Caco-2 (cell line): ENCODE measurements at regions not wholly inside any gene's neighbourhood (a gene's known extent, or its start where the extent isn't known, plus 50 kb on each side); places are given as distances from the start of the nearest gene placed in this dataset.

Experiments
- BruUV-seq: library from RNA; stranded (reverse); fragments of 400-500 nt; replicated peaks from 2 replicates; lab custom pipeline; 2021; lab: Mats Ljungman, UMichigan
- CTCF ChIA-PET: fragments of 300-600 bp; sonication (Branson Sonifier 250); formaldehyde crosslinking; loops from one replicate; lab custom pipeline; 2022; ENCODE audit warnings: antibody characterized with exemption; lab: Charles Lee
- POLR2A ChIA-PET: fragments of 300-600 bp; sonication (Branson Sonifier 250); formaldehyde crosslinking; loops from one replicate; lab custom pipeline; 2022; ENCODE audit warnings: antibody characterized with exemption; lab: Charles Lee
- DNase-seq, 2 experiments: peaks; one replicate each; pipeline versions ENCODE4 v3.0.0 to v3.0.0-alpha.2; 2020 to 2022
- H3K27me3 ChIP-seq: replicated peaks from 2 replicates; pipeline ENCODE4 v1.6.0; 2011; ENCODE audit warnings: low read length; ENCODE audit not compliant: control insufficient read depth, insufficient read depth
- H3K36me3 ChIP-seq: 2 replicates; pipeline ENCODE4 v1.5.1; 2011; ENCODE audit warnings: low read length; ENCODE audit not compliant: control insufficient read depth, insufficient read depth
- H3K4me1 ChIP-seq: fragments of 250-450 bp; sonication (Bioruptor Pico); 2 replicates; pipeline ENCODE4 v1.5.1; 2020; ENCODE audit warnings: mild to moderate bottlenecking
- H3K4me3 ChIP-seq: 2 replicates; pipeline ENCODE4 v1.5.1; 2011; ENCODE audit warnings: low read depth, mild to moderate bottlenecking, control low read depth, low read length
- H3K9me3 ChIP-seq: fragments of 250-450 bp; sonication (Bioruptor Pico); 2 replicates; pipeline ENCODE4 v1.5.1; 2020; ENCODE audit warnings: mild to moderate bottlenecking, moderate library complexity
- H3K27ac Mint-ChIP-seq: one replicate; pipeline ENCODE4 v1.8.0; 2022; ENCODE audit warnings: mixed read lengths; ENCODE audit not compliant: unreplicated experiment
- H3K27me3 Mint-ChIP-seq: one replicate; pipeline ENCODE4 v1.8.0; 2022; ENCODE audit warnings: mixed read lengths; ENCODE audit not compliant: insufficient read depth, unreplicated experiment
- H3K36me3 Mint-ChIP-seq: one replicate; pipeline ENCODE4 v1.8.0; 2022; ENCODE audit warnings: mild to moderate bottlenecking, mixed read lengths; ENCODE audit not compliant: insufficient read depth, unreplicated experiment
- H3K4me1 Mint-ChIP-seq: one replicate; pipeline ENCODE4 v1.8.0; 2022; ENCODE audit warnings: low read depth, mixed read lengths; ENCODE audit not compliant: unreplicated experiment
- H3K4me3 Mint-ChIP-seq: one replicate; pipeline ENCODE4 v1.8.0; 2022; ENCODE audit warnings: mild to moderate bottlenecking, moderate library complexity, mixed read lengths; ENCODE audit not compliant: unreplicated experiment
- H3K9me3 Mint-ChIP-seq: one replicate; pipeline ENCODE4 v1.8.0; 2022; ENCODE audit warnings: mixed read lengths; ENCODE audit not compliant: unreplicated experiment
- CTCF ChIP-seq, 2 experiments: fragments of 200-600 bp in 1 of 2; IDR thresholded peaks; 1 replicate in 1 of 2; 2 replicates in 1 of 2; pipeline versions ENCODE4 v1.5.1 to v1.8.0; 2011 to 2022; ENCODE audit warnings: antibody characterized with exemption in 1 of 2, control low read depth in 1 of 2, inconsistent platforms in 1 of 2, low read depth in 1 of 2, low read length in 1 of 2, mild to moderate bottlenecking in 1 of 2, moderate library complexity in 1 of 2; ENCODE audit not compliant: insufficient read depth in 1 of 2, severe bottlenecking in 1 of 2, unreplicated experiment in 1 of 2
- intact Hi-C: fragments of 100-400 bp; cut with micrococcal nuclease; formaldehyde crosslinking; loops from one replicate; pipeline ENCODE4 v1.10.0; 2022; ENCODE audit not compliant: unreplicated experiment

- no TSS peak for BruUV-seq
- TF ChIP-seq CTCF (IDR thresholded peaks at IDR 0.05; ENCODE audit: insufficient read depth in 1 of 2, low read depth in 1 of 2, low read length in 1 of 2, severe bottlenecking in 1 of 2, unreplicated experiment in 1 of 2): no peak
- no peaks in the 10 kb centered on the region for H3K27me3 ChIP-seq
- Mint-ChIP-seq H3K9me3 (no peaks in the 10 kb centered on the region), H3K27ac (no peak overlapping the region), H3K4me1 (no peaks in the 10 kb centered on the region), H3K4me3 (no peak overlapping the region), H3K36me3 (no peaks in the 10 kb centered on the region), H3K27me3 (no peaks in the 10 kb centered on the region)
- intact Hi-C loops: no loop called here
- no peak for DNase-seq
- H3K4me1 ChIP-seq: no peaks in the 10 kb centered on the region
- CTCF ChIA-PET: no interaction called here
- no peak overlapping the region for H3K4me3 ChIP-seq
- no peaks in the 10 kb centered on the region for H3K36me3 ChIP-seq
- POLR2A ChIA-PET: no interaction called here
- H3K9me3 ChIP-seq: no peaks in the 10 kb centered on the region
These were observed 780.0 kb downstream of the DACH1 start for GRCh38 chr13:71087006-71087405.

GRCh38 chr13:71082631-71083030, 784.4 kb downstream of the DACH1 start:
- no peaks in the 10 kb centered on the region for H3K4me1 Mint-ChIP-seq
- no peak for DNase-seq
- no peak overlapping the region for H3K4me3 ChIP-seq
- H3K27me3 ChIP-seq: no peaks in the 10 kb centered on the region
- H3K27me3 Mint-ChIP-seq: no peaks in the 10 kb centered on the region
- ChIA-PET CTCF (no interaction called here), POLR2A (no interaction called here)
- no peaks in the 10 kb centered on the region for H3K36me3 Mint-ChIP-seq
- intact Hi-C loops: no loop called here
- no peak for TF ChIP-seq CTCF (IDR thresholded peaks at IDR 0.05; ENCODE audit: insufficient read depth in 1 of 2, low read depth in 1 of 2, low read length in 1 of 2, severe bottlenecking in 1 of 2, unreplicated experiment in 1 of 2)
- no peaks in the 10 kb centered on the region for H3K4me1 ChIP-seq
- H3K9me3 ChIP-seq: no peaks in the 10 kb centered on the region
- no peak overlapping the region for H3K27ac Mint-ChIP-seq
- no peaks in the 10 kb centered on the region for H3K9me3 Mint-ChIP-seq
- no peaks in the 10 kb centered on the region for H3K36me3 ChIP-seq
- no peak overlapping the region for H3K4me3 Mint-ChIP-seq
- no TSS peak for BruUV-seq

- intact Hi-C loops: no loop called here
- TF ChIP-seq CTCF (IDR thresholded peaks at IDR 0.05; ENCODE audit: insufficient read depth in 1 of 2, low read depth in 1 of 2, low read length in 1 of 2, severe bottlenecking in 1 of 2, unreplicated experiment in 1 of 2): no peak
- Histone ChIP-seq H3K4me3 (no peak overlapping the region), H3K4me1 (no peaks in the 10 kb centered on the region), H3K9me3 (no peaks in the 10 kb centered on the region), H3K36me3 (no peaks in the 10 kb centered on the region), H3K27me3 (no peaks in the 10 kb centered on the region)
- Mint-ChIP-seq H3K9me3 (no peaks in the 10 kb centered on the region), H3K27ac (no peak overlapping the region), H3K4me1 (no peaks in the 10 kb centered on the region), H3K4me3 (no peak overlapping the region), H3K27me3 (no peaks in the 10 kb centered on the region), H3K36me3 (no peaks in the 10 kb centered on the region)
- POLR2A ChIA-PET: no interaction called here
- CTCF ChIA-PET: interaction anchor here (0.6 kb wide), 1 partner anchor 119 kb away, joined by 3 read pairs; no protein-coding TSS in a partner anchor
- BruUV-seq: no TSS peak
- DNase-seq: no peak
These were observed 787.4 kb downstream of the DACH1 start for GRCh38 chr13:71079638-71080037.
